HG02798 (cell line): ENCODE measurements at regions not wholly inside any gene's neighbourhood (a gene's known extent, or its start where the extent isn't known, plus 50 kb on each side); places are given as distances from the start of the nearest gene placed in this dataset.
"Not testable (repeated sequence)": the region's sequence is repeated elsewhere in the genome, so short reads cannot be mapped to it uniquely, and the experiment has no call there.

Experiments used
- ATAC-seq: cut with Tn5 transposase; IDR thresholded peaks from one replicate; pipeline ENCODE4 v1.9.1; 2021; ENCODE audit warnings: mild to moderate bottlenecking; ENCODE audit not compliant: unreplicated experiment, poor library complexity

DNA sequence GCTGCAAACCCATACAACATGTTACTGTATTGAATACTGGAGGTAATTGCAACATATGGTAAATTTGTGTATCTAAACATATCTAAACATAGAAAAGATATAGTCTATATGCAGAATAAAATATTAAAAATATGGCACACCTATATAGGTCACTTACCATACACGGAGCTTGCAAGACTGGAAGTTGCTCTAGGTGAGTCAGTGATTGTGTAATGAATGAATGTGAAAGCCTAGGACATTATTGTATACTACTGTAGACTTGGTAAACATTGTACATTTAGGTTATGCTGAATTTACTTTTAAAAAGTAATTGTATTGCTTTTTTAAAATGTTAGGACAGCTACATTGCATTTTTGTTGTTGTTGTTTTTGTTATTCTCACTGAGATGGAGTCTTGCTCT is 968.8 kb downstream of the TLE1 start:
- no peak for ATAC-seq

GRCh38 chr9:80707120-80707519 is 982.2 kb downstream of the TLE1 start:
- ATAC-seq = no peak

DNA sequence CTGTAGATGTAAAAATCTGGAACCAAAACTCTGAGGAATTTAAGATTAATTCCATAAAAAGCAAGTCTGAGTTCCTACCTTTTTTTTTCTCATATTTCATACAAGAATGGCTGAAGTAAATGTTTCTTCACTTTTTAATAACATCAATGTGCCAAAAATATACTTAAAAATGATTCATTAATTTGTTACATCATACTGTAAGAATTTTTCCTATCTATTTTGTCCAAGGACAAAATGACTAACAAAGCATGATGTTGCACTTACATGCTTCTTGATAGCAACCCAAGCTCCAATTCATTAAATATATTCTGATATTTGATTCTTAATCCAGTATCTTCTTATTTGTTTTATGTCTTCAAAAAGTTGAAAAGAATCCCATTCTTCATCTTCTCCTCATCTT is 988.3 kb downstream of the TLE1 start:
- no peak for ATAC-seq

DNA sequence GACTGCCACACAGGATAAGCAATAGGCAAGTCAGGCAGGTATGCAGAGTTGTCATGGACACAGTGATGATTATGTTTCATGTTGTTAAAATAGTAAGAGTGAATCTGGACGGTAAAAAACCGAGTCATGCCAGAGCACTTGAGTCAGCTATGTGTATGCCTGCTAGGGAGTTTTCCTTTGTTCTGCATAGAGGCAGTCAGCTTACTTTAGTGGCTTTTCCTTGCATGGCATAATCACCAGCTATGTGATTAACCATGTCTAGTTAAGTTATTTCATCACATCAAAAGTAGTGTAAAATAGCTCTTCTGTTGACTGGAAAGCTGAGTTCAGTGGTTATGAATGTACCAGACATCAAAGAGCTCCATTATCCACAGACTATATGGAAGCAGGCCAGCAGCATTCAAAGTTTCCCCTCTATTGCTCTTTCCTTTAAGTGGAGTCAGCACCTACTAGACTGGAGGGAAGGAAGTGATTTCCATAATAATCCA is 989.8 kb downstream of the TLE1 start:
- no peak for ATAC-seq

- ATAC-seq = no peak
Measured at GRCh38 chr9:80698725-80699410, 990.5 kb downstream of the TLE1 start.

DNA sequence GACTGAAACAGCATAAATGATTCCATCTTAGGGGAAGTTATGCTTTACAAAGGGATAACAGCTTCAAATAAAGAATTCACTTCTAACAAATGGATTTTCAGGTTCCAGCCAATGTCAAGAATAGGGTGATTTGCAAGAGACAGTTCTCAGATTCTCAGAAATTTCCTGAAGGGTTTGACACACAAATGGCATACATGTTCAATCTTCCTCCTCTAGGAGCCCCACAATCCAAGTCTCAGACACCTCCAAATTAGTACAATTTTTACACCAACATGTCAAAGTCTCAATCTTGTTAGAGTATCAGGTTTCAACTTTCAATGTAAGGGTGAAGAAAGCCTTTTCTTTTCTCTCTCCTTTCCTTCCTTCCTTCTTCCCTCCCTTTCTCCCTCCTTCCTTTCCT is 996.6 kb downstream of the TLE1 start:
- no peak for ATAC-seq

- no peak for ATAC-seq
Measured at GRCh38 chr9:80691229-80691628, 998.1 kb downstream of the TLE1 start.

DNA sequence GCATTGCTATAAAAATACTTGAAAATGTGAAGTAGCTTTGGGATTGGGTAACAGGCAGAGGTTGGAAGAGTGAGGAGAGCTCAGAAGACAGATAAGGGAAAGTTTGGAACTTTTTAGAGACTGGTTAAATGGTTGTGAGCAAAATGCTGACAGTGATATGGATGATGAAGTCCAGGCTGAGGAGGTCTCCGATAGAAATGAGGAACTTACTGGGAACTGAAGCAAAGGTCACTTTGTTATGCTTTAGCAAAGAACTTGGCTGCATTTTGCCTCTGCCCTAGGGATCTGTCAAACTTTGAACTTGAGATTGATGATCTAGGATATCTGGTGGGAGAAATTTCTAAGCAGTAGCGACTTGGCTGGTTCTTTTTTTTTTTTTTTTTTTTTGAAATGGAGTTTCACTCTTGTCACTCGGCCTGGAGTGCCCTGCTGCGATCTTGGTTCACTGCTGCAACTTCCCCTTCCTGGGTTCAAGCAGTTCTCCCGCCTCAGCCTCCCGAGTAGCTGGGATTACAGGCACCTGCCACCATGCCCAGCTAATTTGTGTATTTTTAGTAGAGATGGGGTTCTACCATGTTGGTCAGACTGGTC is 998.9 kb downstream of the TLE1 start:
- ATAC-seq = no peak

GRCh38 chr9:80679916-80680315 is 1009.4 kb downstream of the TLE1 start:
- no peak for ATAC-seq

- no peak for ATAC-seq
Measured at GRCh38 chr9:80678906-80679305, 1010.4 kb downstream of the TLE1 start.

GRCh38 chr9:80673496-80673895 is 1015.9 kb downstream of the TLE1 start:
- no peak for ATAC-seq

DNA sequence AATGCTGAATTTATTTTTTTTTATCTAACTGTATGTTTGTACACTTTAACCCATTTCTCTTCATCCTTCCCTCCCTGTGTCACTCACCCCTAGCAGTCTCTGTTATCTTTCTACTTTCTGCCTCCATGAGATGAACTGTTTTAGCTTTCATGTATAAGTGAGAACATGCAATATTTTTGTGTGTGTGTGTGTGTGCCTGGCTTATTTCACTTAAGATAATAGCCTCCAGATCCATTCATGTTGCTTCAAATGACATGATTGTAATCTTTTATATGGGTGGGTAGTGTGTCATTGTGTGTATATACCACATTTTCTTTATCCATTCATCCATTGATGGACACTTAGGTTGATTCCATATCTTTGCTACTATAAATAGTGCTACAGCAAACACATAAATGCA is 1023.9 kb downstream of the TLE1 start:
- ATAC-seq = no peak

DNA sequence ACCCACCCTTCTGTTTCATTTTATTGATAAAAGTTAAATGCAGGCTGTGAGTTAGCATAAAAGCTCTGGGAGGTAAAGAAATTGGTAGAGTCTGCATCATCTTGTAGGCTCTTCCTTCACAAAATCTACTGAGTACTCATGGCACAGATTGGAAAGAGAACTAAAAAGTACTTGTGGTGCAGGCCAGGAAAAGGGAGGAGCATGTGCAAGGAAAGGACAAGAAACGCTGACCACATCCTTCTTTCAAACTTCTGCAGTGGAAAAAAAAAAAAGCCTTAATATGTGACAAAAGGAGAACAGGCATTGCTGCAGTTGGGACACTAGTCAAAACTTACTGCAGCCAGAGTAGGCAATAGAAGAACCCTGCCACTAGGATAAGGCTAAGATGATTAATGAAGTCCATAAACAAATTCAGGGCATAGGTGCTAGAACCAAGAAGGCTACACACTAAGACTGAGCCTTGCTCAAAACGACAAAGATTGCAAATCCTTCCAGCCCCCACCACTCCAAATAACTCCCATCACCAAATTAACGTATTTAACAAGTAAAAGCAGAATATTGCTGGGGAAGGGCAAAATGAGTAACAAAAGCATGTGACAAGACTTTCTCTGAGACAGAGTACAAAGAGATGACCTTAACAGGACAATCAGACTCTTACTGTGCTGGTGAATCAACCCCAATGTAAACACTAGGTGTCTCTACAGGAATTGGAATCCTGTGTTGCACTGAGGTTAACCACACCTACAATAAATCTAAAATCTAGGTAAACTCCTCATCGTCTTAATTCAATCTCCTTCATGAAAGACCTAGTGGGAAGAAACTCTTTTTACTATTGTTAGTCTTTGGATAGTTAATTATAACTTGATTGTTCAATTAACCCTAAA is 1024.8 kb downstream of the TLE1 start:
- ATAC-seq = no peak

GRCh38 chr9:80659751-80660150 is 1029.6 kb downstream of the TLE1 start:
- ATAC-seq = not testable (repeated sequence)

DNA sequence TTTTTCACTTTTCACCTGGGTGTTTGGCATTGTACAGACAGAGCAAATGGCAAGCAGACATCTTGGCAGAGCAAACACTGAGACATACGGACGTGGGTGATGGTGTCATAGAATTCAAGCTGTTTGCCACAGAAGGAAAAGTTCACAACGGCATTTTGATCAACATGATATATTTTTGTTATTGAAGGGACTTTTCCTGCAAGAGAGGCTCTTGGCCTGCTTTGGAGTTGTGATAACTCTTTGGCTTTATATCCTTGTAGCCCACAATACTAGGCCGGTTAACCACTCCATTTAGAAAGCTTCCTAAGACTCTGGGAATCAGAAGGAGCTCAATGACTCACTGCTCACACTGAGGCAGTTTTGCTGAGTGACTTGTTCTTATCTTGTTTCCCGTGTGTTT is 1038.3 kb downstream of the TLE1 start:
- ATAC-seq = no peak

- no peak for ATAC-seq
Measured at GRCh38 chr9:80649496-80649895, 1039.9 kb downstream of the TLE1 start.

DNA sequence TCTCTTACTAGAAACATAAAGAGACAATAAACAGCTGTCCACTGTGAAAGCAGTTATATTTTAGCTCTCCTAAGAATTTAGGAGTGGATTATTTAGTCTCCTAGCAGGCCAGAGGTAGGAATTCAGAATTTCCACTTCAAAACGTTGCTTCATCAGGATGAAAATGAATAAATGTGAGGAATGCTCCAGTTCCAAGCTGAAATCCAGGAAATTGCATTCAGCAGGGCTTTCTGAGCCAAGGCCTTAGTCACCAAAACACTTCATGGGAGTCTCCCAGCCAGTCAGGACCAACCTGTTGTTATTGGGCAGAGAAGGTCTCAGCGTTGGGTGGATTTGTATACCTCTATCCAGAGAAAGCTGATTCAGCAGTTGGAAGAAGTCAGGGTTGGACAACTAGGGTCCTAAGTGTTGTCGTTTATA is 1040.3 kb downstream of the TLE1 start:
- ATAC-seq = no peak

DNA sequence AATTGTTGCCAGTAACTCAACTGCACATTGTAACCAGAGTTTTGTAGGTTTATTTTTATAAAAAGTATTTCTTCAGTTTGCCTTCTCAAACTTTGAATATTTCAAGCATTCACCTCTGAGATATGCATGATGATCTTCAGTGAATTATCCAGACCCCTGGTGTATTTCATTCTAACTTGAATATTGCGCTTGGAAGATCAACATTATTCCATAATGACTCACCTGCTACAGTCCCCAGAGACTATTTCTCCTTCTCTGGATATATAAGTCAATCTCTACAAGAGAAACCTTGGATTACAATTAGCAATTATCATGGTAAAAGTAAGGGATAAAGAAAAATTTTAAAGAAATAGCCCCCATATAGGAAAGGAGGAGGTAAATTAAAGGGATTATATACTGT is 1041.0 kb downstream of the TLE1 start:
- ATAC-seq = no peak

GRCh38 chr9:80646211-80646610 is 1043.1 kb downstream of the TLE1 start:
- no peak for ATAC-seq

DNA sequence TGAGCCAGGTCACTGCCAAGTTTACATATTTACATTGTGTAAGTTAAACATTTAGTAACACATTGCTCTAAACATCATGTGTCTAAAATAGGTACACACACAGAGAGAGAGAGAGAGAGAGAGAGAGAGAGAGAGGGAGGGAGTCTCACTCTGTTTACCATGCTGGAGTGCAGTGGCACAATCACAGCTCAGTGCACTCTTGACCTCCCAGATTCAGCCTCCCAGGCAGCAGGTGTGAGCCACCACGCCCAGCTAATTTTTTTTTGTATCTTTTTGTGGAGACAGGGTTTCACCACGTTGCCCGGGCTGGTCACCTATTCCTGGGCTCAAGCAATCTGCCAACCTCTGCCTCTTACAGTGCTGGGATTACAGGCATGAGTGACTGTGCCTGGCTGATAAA is 1045.3 kb downstream of the TLE1 start:
- no peak for ATAC-seq

- no peak for ATAC-seq
Measured at GRCh38 chr9:80635065-80635464, 1054.3 kb downstream of the TLE1 start.
